ENCODE measurements at regions not wholly inside any gene's neighbourhood (a gene's known extent, or its start where the extent isn't known, plus 50 kb on each side); places are given as distances from the start of the nearest gene placed in this dataset.
"Not testable (repeated sequence)": the region's sequence is repeated elsewhere in the genome, so short reads cannot be mapped to it uniquely, and the experiment has no call there.

DNA sequence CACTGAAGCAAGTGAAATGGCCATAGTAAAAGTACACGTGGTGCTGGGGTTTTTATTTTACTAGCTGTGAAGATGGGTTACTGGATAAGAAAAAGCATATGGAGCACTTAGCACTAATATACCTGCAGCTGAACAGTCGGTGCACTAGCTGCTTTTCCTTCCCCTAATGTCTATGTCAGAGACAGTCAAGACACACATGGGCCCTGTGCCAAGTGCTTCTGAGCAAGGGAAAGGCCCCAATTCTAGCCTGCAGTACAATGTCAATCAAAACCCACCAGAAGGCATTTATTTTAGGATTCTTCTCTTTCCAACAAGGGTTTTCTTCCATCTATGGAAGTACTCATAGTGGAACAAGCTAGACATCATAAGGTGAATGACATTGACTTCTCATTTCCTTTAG lies 716.7 kb downstream of the CCSER2 start:
- DNase-seq = no peak

DNA sequence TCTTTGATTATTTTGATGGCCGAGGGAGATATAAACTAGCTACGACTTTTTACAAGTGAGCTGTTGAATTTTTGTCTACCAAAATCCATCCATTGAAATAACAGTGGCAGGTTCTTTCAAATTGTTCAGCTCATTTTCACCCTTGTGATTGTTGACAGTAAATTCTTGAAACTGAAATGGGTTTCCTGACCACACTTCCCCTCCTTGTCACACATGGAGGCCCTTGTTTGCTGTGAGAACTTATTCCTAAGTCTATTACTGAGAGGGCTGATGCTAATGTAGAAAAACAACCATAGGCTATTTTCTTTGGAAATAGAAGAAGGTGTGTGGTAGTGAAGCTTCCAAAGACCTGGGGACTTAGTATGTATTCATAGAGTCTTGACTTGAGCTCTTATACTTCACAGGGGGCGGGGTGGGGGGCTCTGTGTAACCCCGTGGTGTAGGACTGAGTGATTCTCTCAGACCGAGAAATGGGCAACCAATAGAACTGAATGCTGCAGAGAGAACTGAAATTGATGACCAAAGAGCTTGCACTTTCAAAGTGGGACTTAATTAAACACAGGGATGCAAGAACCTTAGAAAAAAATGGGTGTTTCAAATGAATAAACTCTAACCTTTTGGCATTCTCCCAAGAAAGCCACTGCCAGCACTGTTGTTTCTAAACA lies 718.9 kb downstream of the CCSER2 start:
- no peak for DNase-seq

DNA sequence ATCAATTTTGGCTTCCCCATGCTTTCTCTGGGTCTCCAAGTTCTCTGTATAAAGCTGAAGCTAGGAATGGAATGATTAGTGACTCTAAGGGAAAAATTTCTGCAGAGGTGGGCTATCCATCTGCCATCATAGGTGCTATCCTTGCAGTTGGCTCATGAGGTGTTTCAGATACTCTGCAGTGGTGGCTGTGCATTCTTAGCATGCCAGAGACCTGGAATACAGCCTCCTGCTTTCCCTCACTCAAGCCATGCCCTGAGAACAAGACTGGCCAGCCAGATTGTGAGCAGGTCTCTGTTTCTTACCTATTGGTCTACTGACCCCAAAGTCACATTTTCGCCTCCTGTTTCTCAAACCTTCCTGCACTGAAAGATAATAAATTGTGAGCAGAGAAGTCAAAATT lies 719.6 kb downstream of the CCSER2 start:
- DNase-seq = no peak

DNA sequence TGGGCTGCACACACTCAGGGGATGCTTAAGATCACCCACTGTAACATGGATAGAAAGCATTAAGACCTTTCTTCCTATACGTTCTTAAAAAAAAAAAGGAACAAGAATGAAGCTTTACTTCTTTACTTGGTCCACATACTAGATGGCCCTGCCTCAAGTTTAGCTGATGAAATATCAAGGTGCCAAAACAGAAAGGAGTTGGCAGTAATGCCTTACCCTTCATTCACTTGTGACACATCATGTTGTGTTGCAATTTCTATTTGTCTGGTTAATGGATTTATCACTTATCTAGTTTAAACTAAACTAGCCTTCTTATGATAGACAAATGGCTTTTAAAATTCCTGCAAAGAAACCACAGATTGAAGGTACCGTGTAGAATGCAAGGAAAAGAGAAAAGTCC lies 720.3 kb downstream of the CCSER2 start:
- DNase-seq = no peak

DNA sequence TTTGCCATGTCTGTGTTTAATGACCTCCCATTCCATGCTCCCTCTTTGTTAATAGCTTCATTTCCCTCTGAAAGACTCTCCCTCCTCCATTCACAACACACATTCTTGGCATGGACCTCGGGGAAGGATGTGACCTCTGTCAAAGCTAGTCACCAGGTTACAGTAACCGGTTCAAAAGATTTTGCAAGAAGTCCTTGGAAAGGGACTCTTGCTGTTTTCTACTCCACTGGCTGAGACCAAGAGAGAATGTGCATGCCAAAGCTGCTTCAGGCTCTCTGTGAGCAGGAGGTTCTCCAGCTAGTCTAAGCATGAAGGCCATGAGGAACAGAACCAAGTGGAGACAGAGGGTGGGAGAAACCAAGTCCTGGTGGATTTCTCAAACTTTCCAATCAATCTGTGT lies 732.6 kb downstream of the CCSER2 start:
- no peak for DNase-seq

DNA sequence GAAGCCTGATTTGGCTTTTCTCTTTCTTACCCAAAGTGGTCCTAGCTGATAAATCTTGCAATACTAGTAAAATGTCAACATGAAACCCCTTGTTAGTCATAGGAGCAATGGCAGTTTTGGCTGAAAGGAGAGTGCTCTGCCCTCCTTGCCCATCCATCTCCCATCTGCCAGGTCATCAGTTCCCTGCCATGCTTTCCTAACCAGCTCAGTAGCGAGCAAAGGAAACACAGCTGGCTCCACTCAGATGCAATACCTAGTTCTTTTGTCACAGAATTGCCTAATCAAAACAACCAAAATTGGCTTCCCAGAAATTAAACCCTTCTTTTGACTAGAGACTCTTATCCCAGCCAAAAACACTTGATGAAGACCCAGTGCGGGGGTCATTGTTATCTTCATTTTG lies 733.0 kb downstream of the CCSER2 start:
- no peak for DNase-seq

DNA sequence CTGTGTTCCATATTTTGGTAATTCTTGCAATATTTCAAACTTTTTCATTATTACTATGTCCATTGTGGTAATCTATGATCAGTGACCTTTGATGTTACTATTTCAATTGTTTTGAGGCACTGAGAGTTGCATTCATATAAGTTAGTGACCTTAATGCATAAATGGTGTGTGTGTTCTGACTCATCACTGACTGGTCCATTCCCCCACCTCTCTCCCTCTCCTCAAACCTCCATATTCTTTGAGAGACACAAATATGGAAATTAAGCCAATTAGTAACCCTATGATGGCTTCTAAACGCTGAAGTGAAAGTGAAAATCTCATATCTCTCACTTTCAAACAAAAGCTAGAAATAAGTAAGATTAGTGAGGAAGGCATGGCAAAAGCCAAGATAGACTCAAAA lies 739.6 kb downstream of the CCSER2 start:
- no peak for DNase-seq

DNA sequence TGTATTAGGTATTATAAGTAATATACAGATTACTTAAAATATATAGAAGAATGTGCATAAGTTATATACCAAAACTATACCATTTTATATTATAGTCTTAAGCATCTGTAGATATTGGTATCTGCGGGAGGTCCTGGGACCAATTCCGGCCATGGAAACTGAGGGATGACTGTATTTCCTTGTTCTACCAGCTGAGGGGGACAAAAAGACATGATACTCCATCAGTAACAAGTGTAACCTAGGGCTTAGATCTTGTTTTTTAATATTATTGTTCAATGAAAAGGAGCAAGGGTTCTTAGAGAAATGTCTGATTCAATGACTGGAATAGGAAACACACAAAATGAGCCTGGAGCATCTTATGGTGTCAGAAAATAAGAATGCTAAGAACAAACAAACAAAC lies 752.5 kb downstream of the CCSER2 start:
- DNase-seq = no peak

DNA sequence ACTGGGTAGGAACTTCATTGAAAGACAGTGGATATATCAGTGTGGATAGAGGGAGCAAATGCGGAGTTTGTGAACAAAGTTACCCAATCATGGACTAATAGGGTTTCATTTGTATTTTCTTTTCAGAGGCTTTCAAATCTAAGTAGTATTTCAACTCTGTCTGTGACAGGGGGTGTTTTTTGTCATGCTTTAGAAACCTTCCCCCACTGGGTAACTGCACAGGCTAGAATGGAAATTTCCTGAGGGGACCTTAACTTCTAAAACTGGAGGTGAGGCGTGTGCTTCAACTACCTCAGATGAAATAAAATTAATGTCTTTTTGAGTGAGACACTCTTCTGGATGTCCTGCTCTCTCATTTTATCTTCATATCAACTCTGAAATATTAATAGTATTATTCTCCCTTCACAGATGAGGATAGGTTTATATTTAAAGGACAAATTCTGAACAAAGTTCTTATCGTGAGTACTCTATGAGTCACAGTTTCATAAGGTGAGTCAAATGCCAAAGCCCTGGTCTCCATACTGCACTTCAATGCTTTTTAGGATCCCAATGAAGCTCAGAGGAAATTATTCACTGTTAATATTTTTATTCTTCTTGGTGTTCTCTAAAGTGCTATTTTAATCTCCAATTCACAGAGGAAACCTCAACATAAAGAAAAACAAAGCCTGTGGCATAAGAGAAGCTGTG lies 770.6 kb downstream of the CCSER2 start:
- DNase-seq = no peak

DNA sequence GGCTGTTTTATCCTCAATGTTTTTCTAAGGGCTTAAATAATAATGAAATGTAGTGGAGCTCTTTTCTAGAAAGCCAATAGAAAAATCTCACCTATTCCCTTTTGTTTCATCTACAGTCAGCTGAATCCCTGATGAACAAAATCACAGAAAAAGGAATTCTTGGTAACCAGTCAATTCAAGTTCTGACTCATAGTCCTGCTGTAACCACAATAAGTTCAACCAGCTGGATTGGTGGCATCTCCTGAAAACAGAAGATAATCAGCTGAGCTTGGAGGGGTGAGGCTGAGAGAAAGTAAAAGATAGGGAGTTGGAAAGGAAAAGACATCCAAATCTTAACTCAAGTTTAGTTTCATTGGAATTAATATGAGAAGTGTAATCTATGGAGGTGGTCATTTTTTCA lies 772.1 kb downstream of the CCSER2 start:
- no peak for DNase-seq

DNA sequence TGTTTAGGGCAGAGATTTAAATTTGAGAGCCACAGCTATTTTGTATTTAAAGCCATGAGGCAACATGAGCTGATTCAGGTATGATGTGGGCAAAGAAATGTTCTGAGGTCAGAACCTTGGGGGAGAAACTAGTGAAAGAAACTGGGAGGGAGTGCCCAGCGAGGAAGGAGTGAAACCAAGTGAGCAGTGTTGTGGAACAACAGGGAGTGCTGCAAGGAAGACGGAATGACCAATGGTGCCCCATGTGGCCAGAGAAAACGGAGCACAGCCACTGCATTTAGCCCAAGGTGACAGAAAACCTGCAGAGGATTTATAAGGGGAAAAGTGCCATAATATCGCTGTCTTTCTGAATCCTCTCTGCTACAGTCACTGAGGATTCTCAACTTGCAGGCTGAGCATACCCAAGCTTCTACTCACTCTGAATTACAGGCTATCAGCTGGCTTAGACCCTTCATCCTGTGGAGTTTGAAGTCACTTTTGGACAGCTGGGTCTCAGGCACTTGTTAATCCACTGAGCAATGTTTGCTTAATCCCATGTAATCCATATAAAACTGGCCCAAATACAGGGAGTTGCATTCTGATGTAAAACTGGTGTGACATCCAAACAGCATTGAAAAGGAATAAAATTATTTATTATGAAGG lies 777.3 kb downstream of the CCSER2 start:
- DNase-seq = no peak

DNA sequence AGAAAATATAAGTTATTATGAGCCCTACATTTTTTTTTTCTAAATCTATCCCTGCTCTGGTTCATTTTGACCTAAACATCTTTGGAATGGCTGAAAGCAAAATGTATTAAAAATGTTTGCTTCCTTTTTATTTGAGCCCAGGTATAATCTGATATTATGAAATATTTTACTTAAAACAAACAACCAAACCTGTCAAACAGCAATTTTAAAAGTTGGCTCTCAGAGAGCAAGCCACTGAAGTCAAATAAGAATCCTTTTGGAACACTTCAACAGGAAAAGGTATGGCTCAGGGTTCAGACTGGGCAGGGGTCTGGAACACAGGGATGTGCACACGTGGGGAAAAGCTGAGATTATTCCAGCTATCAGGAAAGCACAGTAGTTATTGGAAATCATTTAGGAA lies 782.9 kb downstream of the CCSER2 start:
- DNase-seq = no peak

DNA sequence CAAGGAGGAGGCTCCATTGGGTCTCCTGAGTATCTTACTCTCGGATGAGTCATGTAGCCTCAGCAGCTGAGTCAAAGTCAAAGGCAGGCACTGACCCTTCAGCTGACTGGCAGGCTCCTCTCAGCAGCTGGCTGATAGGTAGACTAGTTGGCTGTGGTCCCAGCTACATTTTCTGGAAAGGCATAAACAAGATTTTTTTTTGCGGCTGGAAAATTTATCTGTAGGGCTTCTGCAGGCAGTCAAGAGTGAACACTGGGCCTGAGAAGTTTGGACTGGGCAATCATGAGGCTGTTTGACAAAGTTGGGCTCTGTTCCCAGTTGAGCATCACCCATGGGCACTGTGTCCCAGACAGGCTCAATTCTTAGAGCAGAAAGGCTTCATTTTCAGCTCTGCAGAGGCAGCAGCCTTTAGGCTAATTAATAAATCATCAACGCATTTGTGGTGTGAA lies 796.2 kb downstream of the CCSER2 start:
- no peak for DNase-seq

DNA sequence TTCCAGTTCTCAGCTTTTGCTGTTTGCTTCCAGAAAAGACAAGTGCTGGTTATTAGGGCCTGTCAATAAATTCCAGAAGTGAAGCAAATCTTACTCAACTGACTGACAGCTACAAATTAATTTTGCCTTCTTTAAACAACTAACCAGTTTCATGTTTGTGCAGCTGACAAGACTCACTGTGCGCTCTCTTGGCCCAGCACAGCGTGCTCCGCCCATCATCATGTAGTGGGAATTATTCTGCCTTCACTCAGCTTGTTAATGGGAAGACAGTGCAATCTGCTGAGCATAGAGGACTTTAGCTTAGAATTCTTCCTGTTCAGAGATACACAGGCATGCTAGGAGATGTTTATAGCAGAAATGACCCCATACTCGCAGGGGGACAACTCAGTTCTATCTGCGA lies 808.9 kb downstream of the CCSER2 start:
- DNase-seq = no peak

DNA sequence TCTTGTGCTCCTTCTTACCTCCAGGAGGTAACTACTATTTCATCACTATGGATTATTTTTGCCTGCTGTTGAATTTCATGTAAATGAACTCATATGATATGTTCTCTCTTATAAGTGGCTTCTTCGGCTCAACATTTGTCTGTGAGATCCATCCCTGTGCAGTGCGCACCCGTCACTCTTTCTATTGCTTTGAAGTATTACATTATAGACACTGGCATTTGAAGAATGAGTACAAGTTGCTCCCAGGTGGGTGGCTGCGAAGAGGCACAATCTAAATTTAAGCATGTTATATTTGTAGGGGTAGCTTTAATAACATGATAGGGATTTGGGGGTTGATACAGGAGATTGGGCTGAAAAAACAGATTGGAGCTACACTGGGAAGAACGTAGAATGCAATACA lies 809.7 kb downstream of the CCSER2 start:
- DNase-seq = no peak

DNA sequence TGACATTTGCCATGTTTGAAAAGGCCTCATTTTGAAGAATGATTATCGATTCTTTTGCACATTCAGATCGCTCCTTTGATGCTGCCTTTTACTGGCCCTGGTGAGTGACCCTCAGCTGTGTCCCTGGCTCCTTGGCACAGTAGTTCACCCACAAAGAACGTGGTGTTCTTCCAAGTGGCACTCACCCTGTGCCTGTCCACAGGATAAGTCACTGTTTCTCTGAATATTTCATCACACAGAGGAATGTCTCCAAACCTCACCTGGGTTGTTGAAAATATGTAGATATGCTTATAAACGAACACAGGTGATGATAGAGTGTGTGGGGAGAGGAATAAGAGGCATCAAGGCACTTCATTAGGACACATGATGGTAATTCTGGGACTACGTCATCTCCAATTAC lies 810.7 kb downstream of the CCSER2 start:
- no peak for DNase-seq

DNA sequence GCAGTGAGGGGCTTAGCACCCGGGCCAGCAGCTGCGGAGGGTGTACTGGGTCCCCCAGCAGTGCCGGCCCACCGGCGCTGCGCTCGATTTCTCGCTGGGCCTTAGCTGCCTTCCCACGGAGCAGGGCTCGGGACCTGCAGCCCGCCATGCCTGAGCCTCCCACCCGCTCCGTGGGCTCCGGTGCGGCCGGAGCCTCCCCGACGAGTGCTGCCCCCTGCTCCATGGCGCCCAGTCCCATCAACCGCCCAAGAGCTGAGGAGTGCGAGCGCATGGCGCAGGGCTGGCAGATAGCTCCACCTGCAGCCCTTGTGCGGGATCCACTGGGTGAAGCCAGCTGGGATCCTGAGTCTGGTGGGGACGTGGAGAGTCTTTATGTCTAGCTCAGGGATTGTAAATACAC lies 813.1 kb downstream of the CCSER2 start:
- not testable (repeated sequence) for DNase-seq

DNA sequence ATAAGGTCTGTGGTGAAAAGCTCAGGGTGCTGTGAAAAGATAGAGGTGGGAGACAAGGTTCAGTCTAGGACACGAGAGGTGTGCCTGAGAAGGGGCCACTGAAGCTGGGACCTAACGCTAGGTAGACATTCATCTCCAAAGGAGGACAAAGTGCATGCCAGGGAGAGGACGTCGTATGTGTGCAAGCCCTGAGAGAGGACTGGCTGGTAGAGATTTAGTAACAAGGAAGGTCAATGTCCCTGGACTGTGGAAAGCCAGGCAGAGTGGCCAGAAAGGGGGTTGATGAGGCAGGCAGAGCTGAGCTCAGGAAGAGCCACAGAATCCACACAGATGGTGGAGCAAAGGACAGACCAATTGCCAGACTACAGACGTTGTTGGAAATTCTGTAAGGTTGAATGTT lies 817.6 kb downstream of the CCSER2 start:
- DNase-seq = no peak

DNA sequence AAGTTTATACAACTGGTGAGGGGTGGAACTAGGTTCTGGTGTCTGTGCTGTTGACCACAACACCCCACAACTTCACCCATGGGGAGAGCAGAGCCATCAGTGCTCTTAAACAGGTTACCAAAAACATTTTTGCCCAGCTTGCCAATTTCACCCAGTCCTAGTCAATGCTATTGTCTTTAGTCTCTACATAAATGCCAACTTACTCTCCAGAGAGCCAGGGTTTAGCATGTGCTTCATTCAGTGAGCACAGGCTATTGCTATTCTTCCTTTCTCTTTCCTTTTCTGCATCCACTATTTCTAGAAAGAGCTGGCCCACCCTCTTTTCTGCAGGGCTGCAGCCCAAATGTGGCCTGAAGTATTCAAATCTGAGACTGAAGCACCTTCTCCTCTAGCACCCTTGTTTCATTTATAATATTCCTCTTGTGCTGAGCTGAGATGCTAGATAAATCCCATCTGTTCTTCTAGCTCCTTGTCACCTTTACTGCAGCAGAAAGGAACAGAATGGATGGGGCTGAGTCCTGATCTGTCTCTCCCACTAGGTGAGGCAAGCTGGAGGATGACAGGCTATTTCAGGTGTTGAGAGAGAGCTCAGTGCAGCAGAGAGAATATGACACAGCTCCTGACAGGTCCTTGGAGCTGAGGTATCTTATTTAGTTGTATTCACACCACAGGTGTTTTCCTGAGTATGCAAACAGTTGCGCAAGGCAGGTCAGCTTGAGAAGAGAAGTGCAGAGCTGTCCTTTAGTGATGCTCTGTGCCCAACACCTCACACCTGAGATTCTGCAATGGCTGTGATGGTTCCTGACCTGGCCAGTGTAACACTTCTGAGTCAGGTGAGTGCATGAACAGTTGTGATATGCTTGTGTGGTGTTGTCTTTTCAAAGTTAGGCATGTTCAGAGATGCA lies 819.2 kb downstream of the CCSER2 start:
- DNase-seq = no peak

DNA sequence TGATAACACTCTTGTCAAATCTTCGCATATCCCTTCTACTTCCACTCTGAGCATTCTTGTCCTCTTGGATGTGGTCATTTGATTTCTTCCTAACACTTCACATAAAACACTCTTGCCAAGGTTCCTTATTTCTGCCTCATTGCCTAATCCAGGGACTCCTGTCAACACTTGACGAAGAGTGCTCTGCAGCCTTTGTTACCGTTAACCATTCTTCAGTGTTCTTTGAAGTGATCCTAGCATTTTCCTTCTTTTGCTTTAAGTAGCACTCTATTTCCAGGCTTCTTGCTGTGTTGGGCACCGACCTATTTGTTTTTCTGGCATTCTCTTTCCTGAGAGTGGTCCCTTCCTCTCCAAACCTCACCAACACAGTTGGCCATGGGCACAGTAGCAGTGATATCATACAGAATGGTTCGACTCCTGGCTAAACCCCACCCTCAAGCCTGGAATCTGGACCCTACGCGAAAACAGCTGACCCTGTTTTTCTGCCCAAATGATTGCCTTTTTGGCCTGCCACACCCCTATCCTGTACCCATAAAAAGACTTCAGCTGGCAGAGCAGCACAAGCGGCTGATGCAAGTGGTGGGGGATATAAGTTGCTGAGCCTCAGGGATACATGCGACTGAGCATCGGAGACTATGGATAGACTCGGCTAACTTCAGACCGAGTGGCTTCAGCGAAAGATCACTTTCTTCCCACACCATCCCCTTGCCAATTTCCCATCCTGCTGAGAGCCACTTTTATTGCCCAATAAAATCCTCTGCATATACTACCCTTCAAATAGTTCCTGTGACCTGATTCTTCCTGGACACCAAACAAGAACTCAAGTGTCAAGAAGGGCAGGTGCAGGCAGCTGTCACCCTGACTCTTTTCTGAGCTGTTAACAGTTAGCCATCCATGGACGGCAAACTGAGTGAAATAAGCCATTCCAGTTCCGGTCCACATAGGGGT lies 820.6 kb downstream of the CCSER2 start:
- no peak for DNase-seq

DNA sequence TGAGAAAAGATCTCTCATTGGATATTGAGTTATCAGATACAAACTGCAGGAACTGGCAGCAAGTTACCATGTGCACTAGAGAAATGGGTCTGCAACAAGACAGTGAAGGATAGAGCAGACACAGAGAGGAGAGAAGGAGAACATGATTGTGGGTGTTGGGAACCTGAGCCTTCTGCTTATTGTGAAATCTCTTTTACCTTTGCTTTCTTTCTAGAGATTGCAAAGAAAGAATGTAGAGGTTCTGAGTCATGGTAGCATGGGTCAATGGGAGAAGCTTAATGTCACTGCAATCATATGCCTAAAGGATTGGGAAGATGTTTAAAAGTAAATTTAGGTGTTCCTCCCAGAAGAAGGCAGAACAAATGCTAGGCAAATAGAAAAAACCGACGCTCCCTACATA lies 821.4 kb downstream of the CCSER2 start:
- no peak for DNase-seq

DNA sequence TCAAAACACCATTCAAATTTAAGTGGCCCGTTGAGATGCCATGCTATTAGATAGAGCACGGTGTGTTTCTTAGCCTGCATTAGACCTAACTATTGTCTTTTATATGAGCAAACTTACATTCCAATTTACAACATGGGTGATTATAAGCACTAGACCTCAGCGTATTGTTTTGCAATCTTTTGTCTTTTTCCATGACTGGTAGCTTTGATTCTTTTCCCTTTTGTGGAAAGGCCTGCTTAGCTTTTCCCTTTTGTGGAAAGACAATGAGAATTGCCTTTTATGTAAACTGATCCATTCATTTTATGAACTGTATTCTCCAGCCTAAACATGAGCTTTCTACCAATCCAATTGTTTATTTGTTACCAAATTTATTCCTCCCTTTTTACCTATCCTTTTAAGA lies 823.1 kb downstream of the CCSER2 start:
- no peak for DNase-seq
